ENCODE measurements at regions not wholly inside any gene's neighbourhood (a gene's known extent, or its start where the extent isn't known, plus 50 kb on each side); places are given as distances from the start of the nearest gene placed in this dataset.

DNA sequence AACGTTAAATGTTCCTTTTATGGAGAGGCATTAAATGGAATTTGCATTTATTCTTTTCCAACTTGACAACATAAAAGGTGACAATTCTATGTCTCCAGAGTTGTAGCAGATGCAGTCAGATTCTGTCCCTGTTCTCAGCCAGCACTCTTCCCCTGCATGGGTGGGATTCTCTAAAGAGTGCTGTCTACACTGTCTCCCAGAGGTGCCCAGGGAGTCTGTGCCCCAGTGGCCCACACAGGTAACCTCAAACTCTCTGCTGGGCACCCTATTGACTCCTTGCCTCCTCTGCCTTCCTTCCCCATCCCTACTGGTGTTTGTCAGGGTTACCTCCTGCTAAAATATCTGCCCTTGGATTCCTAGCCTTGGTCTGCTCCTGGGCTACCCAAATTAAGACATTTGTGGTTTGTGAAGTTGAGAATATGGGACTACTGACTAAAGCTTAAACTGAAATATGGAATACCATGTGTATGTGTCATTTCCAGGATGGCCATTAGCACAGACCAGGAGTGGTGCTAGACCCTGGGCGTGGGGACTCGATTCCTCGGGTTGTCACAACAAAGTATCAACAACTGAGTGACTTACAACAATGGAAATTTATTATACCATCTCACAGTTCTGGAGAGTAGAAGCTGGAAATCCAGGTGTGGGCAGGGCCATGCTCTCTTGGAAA, 284.7 kb downstream of the CDH26 start:
- H3K4me3 Mint-ChIP-seq, result no peak overlapping the region
- no peaks in the 10 kb centered on the region for H3K9me3 ChIP-seq (ENCODE audit: control insufficient read depth, low read length, poor library complexity, severe bottlenecking)
- peaks cover 27% of the 10 kb centered on the region for H3K27me3 Mint-ChIP-seq
- peaks cover 2% of the 10 kb centered on the region for H3K36me3 Mint-ChIP-seq (ENCODE audit: low read depth)
- no peak overlapping the region for H3K27ac Mint-ChIP-seq
- peaks cover 2% of the 10 kb centered on the region for H3K4me1 Mint-ChIP-seq
- DNase-seq (no peak), ATAC-seq (no peak)

GRCh38 chr20:60244373-60245146, 286.3 kb downstream of the CDH26 start:
- Mint-ChIP-seq H3K27ac (no peak overlapping the region), H3K36me3 (ENCODE audit: low read depth) (peaks cover 2% of the 10 kb centered on the region), H3K4me3 (no peak overlapping the region), H3K27me3 (peaks cover 22% of the 10 kb centered on the region), H3K4me1 (peaks cover 2% of the 10 kb centered on the region)
- no peaks in the 10 kb centered on the region for H3K9me3 ChIP-seq (ENCODE audit: control insufficient read depth, low read length, poor library complexity, severe bottlenecking)
- no peak for DNase-seq
- ATAC-seq, result no peak

GRCh38 chr20:60246751-60247150, 288.5 kb downstream of the CDH26 start:
- no peak overlapping the region for H3K4me3 Mint-ChIP-seq
- H3K9me3 ChIP-seq (ENCODE audit: control insufficient read depth, low read length, poor library complexity, severe bottlenecking), result no peaks in the 10 kb centered on the region
- H3K27me3 Mint-ChIP-seq, result peaks cover 22% of the 10 kb centered on the region
- no peak overlapping the region for H3K27ac Mint-ChIP-seq
- H3K36me3 Mint-ChIP-seq (ENCODE audit: low read depth), result peaks cover 6% of the 10 kb centered on the region
- no peak for DNase-seq
- peaks cover 2% of the 10 kb centered on the region for H3K4me1 Mint-ChIP-seq
- ATAC-seq, result no peak

DNA sequence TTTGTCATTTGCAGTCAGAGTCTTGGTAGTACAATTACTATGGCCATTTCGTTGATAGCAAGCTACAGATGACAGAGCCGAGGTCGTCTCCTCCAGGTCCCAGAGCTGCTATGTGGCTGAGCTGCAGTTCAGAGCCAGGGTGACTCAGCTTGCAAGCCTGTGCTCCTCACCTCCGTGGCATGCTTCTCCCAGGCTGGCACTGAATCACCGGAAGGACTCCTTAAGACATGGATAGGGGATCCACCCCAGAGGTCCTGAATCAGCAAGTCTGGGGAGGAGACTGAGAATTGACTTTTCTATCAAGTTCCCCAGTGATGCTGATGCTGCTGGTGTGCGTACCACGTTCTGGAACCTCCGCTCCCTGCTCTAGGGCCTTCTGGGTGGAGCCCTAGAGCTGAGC, 291.2 kb downstream of the CDH26 start:
- ATAC-seq, result no peak
- H3K27ac Mint-ChIP-seq, result no peak overlapping the region
- no peaks in the 10 kb centered on the region for H3K9me3 ChIP-seq (ENCODE audit: control insufficient read depth, low read length, poor library complexity, severe bottlenecking)
- H3K4me1 Mint-ChIP-seq, result peaks cover 2% of the 10 kb centered on the region
- H3K36me3 Mint-ChIP-seq (ENCODE audit: low read depth), result peaks cover 6% of the 10 kb centered on the region
- H3K4me3 Mint-ChIP-seq, result no peak overlapping the region
- peaks cover 20% of the 10 kb centered on the region for H3K27me3 Mint-ChIP-seq
- DNase-seq, result no peak

GRCh38 chr20:60250251-60250650, 292.0 kb downstream of the CDH26 start:
- Mint-ChIP-seq H3K4me3 (no peak overlapping the region), H3K4me1 (peaks cover 2% of the 10 kb centered on the region), H3K36me3 (ENCODE audit: low read depth) (peaks cover 6% of the 10 kb centered on the region), H3K27me3 (peaks cover 20% of the 10 kb centered on the region), H3K27ac (no peak overlapping the region)
- DNase-seq (no peak), ATAC-seq (no peak)
- no peaks in the 10 kb centered on the region for H3K9me3 ChIP-seq (ENCODE audit: control insufficient read depth, low read length, poor library complexity, severe bottlenecking)

DNA sequence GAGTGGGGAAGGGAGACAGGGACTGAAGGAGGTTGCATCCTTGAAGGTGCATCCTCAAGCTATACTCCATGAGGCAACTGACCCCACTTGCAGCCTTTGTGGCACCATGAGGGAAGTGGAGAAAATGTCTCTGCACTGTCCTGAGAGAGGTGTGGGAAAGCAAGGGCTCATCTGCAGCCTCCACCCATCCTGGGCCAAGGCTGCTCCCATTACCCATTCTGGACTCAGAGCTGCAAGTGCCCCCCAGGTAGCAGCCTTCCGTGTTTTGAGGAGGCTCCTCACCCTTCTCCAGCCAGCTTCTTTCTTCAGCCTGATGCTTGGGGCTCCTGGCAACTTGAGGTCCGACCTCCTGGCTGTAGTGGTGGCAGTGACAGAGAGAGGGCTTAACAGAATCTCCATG, 294.6 kb downstream of the CDH26 start:
- no peak for DNase-seq
- peaks cover 6% of the 10 kb centered on the region for H3K4me1 Mint-ChIP-seq
- no peaks in the 10 kb centered on the region for H3K9me3 ChIP-seq (ENCODE audit: control insufficient read depth, low read length, poor library complexity, severe bottlenecking)

GRCh38 chr20:60253471-60253870, 295.2 kb downstream of the CDH26 start:
- Mint-ChIP-seq H3K27ac (no peak overlapping the region), H3K4me1 (peaks cover 6% of the 10 kb centered on the region), H3K4me3 (no peak overlapping the region), H3K27me3 (peaks cover 31% of the 10 kb centered on the region), H3K36me3 (ENCODE audit: low read depth) (peaks cover 3% of the 10 kb centered on the region)
- DNase-seq (no peak), ATAC-seq (no peak)
- H3K9me3 ChIP-seq (ENCODE audit: control insufficient read depth, low read length, poor library complexity, severe bottlenecking), result no peaks in the 10 kb centered on the region

More for the DNA sequence above, 294.6 kb downstream of the CDH26 start:
- Mint-ChIP-seq H3K4me3 (no peak overlapping the region), H3K36me3 (ENCODE audit: low read depth) (peaks cover 3% of the 10 kb centered on the region), H3K27ac (no peak overlapping the region), H3K27me3 (peaks cover 31% of the 10 kb centered on the region)
- ATAC-seq, result no peak

DNA sequence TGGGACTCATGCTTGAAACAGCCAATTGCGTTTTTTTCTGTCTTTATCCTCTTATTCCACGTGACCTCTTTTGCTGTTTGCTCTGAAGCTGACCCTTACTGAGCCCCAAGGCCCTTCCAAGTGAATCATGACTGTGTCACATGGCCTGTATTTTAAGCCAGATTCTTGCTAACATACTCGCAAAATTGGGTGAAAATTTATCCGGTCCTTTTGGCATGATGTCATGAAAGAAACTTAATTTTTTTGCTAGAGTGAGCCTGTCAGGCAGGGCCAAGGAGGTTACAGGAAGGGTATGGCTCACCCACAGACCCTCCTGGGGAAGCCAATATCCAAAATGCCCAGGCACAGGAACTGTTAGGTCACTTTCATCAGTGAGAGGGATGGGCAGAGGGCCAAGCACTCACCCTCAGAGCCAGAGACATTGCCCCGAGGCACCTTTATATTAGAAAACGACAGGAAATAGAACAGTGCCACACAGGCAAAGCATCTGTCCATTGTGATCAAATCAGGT, 296.7 kb downstream of the CDH26 start:
- Mint-ChIP-seq H3K4me1 (peaks cover 4% of the 10 kb centered on the region), H3K27ac (no peak overlapping the region), H3K27me3 (peaks cover 27% of the 10 kb centered on the region), H3K4me3 (no peak overlapping the region), H3K36me3 (ENCODE audit: low read depth) (peaks cover 3% of the 10 kb centered on the region)
- no peaks in the 10 kb centered on the region for H3K9me3 ChIP-seq (ENCODE audit: control insufficient read depth, low read length, poor library complexity, severe bottlenecking)
- no peak for DNase-seq
- ATAC-seq, result no peak

DNA sequence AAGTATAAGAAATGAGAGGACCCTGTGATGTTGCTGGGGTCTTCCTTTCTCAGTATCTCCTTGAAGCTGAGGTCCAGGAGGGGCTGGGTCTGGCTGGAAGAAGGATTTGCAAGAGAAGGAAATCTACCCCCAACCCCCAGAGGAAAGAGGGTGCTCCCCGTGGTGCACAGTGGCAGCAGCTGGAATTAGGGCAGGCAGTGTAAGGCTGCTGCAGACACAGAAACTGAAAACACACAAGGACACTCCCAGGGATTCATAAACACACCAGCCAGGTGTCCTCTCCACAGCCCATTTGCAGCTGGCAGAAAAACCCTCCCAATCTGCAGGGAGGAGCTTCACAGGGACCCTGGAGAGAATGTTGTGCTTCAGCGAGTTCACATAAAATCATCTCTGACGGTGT, 297.2 kb downstream of the CDH26 start:
- Mint-ChIP-seq H3K36me3 (ENCODE audit: low read depth) (no peaks in the 10 kb centered on the region), H3K27ac (no peak overlapping the region), H3K27me3 (peaks cover 27% of the 10 kb centered on the region), H3K4me1 (peaks cover 4% of the 10 kb centered on the region), H3K4me3 (peak overlapping the region; percentile 12)
- H3K9me3 ChIP-seq (ENCODE audit: control insufficient read depth, low read length, poor library complexity, severe bottlenecking), result no peaks in the 10 kb centered on the region
- DNase-seq (no peak), ATAC-seq (no peak)

DNA sequence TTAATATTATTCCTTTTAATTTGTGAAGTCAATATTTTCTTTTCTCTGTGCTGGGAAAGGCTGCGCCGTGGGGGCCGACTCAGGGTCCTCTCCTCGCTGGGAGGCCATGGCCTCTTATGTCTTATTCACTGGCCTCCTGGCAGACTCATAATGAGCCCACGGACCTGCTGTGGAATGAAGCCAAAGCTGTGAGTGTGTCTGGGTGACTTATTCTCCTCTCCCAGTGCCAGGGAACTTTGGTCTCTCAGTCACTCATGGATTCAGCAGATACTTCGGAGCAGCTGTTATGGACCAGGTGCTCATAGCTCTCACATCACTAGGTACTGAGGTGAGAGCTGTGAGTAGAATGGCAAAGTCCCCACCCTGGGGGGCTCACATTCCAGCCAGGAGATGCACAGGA, 297.6 kb downstream of the CDH26 start:
- Mint-ChIP-seq H3K4me1 (peaks cover 4% of the 10 kb centered on the region), H3K27me3 (peaks cover 24% of the 10 kb centered on the region), H3K27ac (no peak overlapping the region), H3K36me3 (ENCODE audit: low read depth) (no peaks in the 10 kb centered on the region), H3K4me3 (no peak overlapping the region)
- H3K9me3 ChIP-seq (ENCODE audit: control insufficient read depth, low read length, poor library complexity, severe bottlenecking), result no peaks in the 10 kb centered on the region
- no peak for ATAC-seq
- DNase-seq, result no peak

DNA sequence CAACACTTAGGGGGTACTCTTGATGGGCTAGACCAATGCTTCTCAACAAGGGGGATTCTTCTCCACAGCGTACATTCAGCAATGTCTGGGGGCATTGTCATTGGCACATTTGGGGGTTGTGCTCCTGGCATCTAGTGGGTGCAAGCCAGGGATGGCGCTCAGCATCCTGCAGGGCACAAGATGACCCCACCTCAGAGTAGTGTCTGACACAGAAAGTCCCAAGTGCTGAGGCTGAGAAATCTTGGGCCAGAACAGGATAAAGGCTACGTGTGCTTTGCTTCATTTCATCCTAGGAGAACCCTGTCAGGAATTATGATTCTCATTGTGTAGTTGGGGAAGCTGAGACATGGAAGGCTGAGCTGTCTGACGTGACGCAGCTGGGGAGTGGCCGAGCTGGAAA, 298.6 kb downstream of the CDH26 start:
- no peaks in the 10 kb centered on the region for H3K36me3 Mint-ChIP-seq (ENCODE audit: low read depth)
- no peak overlapping the region for H3K27ac Mint-ChIP-seq
- H3K9me3 ChIP-seq (ENCODE audit: control insufficient read depth, low read length, poor library complexity, severe bottlenecking), result no peaks in the 10 kb centered on the region
- no peak overlapping the region for H3K4me3 Mint-ChIP-seq
- ATAC-seq (no peak), DNase-seq (no peak)
- H3K27me3 Mint-ChIP-seq, result peaks cover 20% of the 10 kb centered on the region
- H3K4me1 Mint-ChIP-seq, result peaks cover 4% of the 10 kb centered on the region

- no peak for ATAC-seq
- Mint-ChIP-seq H3K36me3 (ENCODE audit: low read depth) (no peaks in the 10 kb centered on the region), H3K27ac (no peak overlapping the region), H3K4me1 (peaks cover 4% of the 10 kb centered on the region), H3K4me3 (no peak overlapping the region), H3K27me3 (peaks cover 15% of the 10 kb centered on the region)
- no peaks in the 10 kb centered on the region for H3K9me3 ChIP-seq (ENCODE audit: control insufficient read depth, low read length, poor library complexity, severe bottlenecking)
- no peak for DNase-seq
These were observed 299.4 kb downstream of the CDH26 start for GRCh38 chr20:60257671-60258070.

DNA sequence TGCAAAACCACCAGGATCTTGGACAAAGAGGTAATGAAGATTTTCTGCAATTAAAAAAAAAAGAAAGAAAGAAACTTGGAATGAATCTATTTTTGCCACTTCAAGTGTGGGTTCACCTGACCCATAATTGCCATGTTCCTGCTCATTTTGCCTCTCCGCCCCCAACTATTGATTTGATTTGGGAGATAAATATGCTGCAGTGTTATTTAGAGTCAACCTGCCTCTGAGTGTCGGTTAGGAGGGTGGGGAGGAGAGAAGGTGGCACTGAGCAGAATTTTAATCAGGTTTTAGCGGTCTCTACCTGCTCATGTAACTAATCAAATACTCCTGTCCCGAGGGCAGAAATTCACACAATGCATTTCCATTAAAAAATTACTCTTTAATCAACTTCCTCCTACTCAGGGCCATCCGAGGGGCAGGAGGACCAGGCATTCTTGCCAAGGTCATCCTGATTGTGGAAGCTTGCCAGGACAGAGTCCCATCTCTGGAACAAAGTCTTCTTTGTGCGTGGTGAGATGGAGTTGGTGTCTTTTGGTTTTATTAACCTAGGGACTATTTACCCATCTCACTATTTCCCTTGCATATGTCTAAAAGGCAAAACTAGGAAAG, 300.1 kb downstream of the CDH26 start:
- no peaks in the 10 kb centered on the region for H3K9me3 ChIP-seq (ENCODE audit: control insufficient read depth, low read length, poor library complexity, severe bottlenecking)
- Mint-ChIP-seq H3K4me1 (peaks cover 4% of the 10 kb centered on the region), H3K27me3 (peaks cover 15% of the 10 kb centered on the region), H3K36me3 (ENCODE audit: low read depth) (no peaks in the 10 kb centered on the region), H3K4me3 (no peak overlapping the region), H3K27ac (no peak overlapping the region)
- DNase-seq, result no peak
- no peak for ATAC-seq
